IMR-90 (cell line): ENCODE measurements at regions not wholly inside any gene's neighbourhood (a gene's known extent, or its start where the extent isn't known, plus 50 kb on each side); places are given as distances from the start of the nearest gene placed in this dataset.

Source experiments
- ATAC-seq: fragments of 200-7000 bp; cut with Tn5 transposase; 2 replicates; pipeline ENCODE4 v1.9.1; 2020; ENCODE audit warnings: low read depth, mild to moderate bottlenecking, moderate library complexity
- BruUV-seq: library from RNA; stranded (reverse); fragments of 400-500 nt; replicated peaks from 2 replicates; lab custom pipeline; 2021; lab: Mats Ljungman, UMichigan
- CTCF ChIA-PET: fragments of 300-600 bp; formaldehyde crosslinking; extraction: SDS; loops from one replicate; lab custom pipeline; 2021; ENCODE audit warnings: antibody characterized with exemption; lab: Yijun Ruan, JAX
- POLR2A ChIA-PET: fragments of 300-600 bp; sonication (Branson Sonifier 250); formaldehyde crosslinking; loops from one replicate; lab custom pipeline; 2022; ENCODE audit warnings: antibody characterized with exemption; ENCODE audit not compliant: unreplicated experiment; lab: Charles Lee
- DNase-seq: peaks from one replicate; pipeline ENCODE4 v3.0.0; 2013
- H2AFZ ChIP-seq: replicated peaks from 2 replicates; pipeline ENCODE3; 2013; ENCODE audit warnings: low read length, mild to moderate bottlenecking; ENCODE audit not compliant: poor library complexity
- H2AK5ac ChIP-seq: 2 replicates; pipeline ENCODE4 v1.6.1; 2013; ENCODE audit warnings: low read depth, low read length, inconsistent platforms
- H2AK9ac ChIP-seq: replicated peaks from 2 replicates; pipeline ENCODE3; 2013; ENCODE audit warnings: mild to moderate bottlenecking, low read depth, low read length, moderate library complexity; ENCODE audit not compliant: poor library complexity
- H2BK120ac ChIP-seq: 2 replicates; pipeline ENCODE4 v1.6.1; 2013; ENCODE audit warnings: low read depth, low read length, inconsistent platforms
- H2BK15ac ChIP-seq: 3 replicates; pipeline ENCODE4 v1.6.1; 2013; ENCODE audit warnings: low read depth, low read length, inconsistent platforms
- H2BK20ac ChIP-seq: 2 replicates; pipeline ENCODE4 v1.6.1; 2013; ENCODE audit warnings: low read depth, mild to moderate bottlenecking, inconsistent platforms, low read length, moderate library complexity
- H2BK5ac ChIP-seq: 2 replicates; pipeline ENCODE4 v1.6.1; 2013; ENCODE audit warnings: mild to moderate bottlenecking, low read depth, low read length, inconsistent platforms; ENCODE audit not compliant: poor library complexity, severe bottlenecking
- H3K14ac ChIP-seq: replicated peaks from 2 replicates; pipeline ENCODE4 v1.6.1; 2013; ENCODE audit warnings: low read depth, low read length, inconsistent platforms
- H3K18ac ChIP-seq: 2 replicates; pipeline ENCODE4 v1.6.1; 2013; ENCODE audit warnings: low read depth, low read length, control low read depth
- H3K23ac ChIP-seq: 2 replicates; pipeline ENCODE4 v1.6.1; 2013; ENCODE audit warnings: low read depth, low read length, inconsistent platforms
- H3K27ac ChIP-seq: 2 replicates; pipeline ENCODE4 v1.5.1; 2013; ENCODE audit warnings: mild to moderate bottlenecking, control low read depth, low read length; ENCODE audit not compliant: insufficient read depth
- H3K27me3 ChIP-seq: 2 replicates; pipeline ENCODE4 v1.6.1; 2013; ENCODE audit warnings: low read length; ENCODE audit not compliant: control insufficient read depth, insufficient read depth
- H3K36me3 ChIP-seq: 2 replicates; pipeline ENCODE4 v1.6.1; 2013; ENCODE audit warnings: low read length, mixed read lengths; ENCODE audit not compliant: control insufficient read depth, insufficient read depth
- H3K4ac ChIP-seq: 2 replicates; pipeline ENCODE4 v1.6.1; 2013; ENCODE audit warnings: low read depth, low read length, inconsistent platforms
- H3K4me1 ChIP-seq: 2 replicates; pipeline ENCODE4 v1.6.1; 2013; ENCODE audit warnings: low read length, mixed read lengths; ENCODE audit not compliant: control insufficient read depth, insufficient read depth
- H3K4me2 ChIP-seq: 2 replicates; pipeline ENCODE4 v1.6.1; 2013; ENCODE audit warnings: low read depth, mild to moderate bottlenecking, control low read depth, low read length, moderate library complexity
- H3K4me3 ChIP-seq: 2 replicates; pipeline ENCODE4 v1.5.1; 2013; ENCODE audit warnings: low read depth, mild to moderate bottlenecking, control low read depth, low read length, moderate library complexity; ENCODE audit not compliant: insufficient read depth
- H3K56ac ChIP-seq: 2 replicates; pipeline ENCODE4 v1.6.1; 2013; ENCODE audit warnings: low read length, inconsistent platforms; ENCODE audit not compliant: insufficient read depth; ENCODE audit errors: extremely low read depth
- H3K79me1 ChIP-seq, 2 experiments: 2 replicates each; pipeline ENCODE4 v1.6.1; 2013; ENCODE audit warnings: low read length in 2 of 2, inconsistent platforms in 1 of 2, low read depth in 1 of 2
- H3K9ac ChIP-seq: 2 replicates; pipeline ENCODE4 v1.6.1; 2013; ENCODE audit warnings: low read depth, low read length, control low read depth
- H3K9me1 ChIP-seq: 2 replicates; pipeline ENCODE4 v1.6.1; 2013; ENCODE audit warnings: low read length, inconsistent platforms; ENCODE audit not compliant: insufficient read depth
- H3K9me3 ChIP-seq: 2 replicates; pipeline ENCODE4 v1.6.1; 2013; ENCODE audit warnings: low read length; ENCODE audit not compliant: control insufficient read depth, insufficient read depth
- H4K20me1 ChIP-seq: 2 replicates; pipeline ENCODE4 v1.6.1; 2013; ENCODE audit warnings: low read length, inconsistent platforms; ENCODE audit not compliant: insufficient read depth
- H4K5ac ChIP-seq: 2 replicates; pipeline ENCODE4 v1.6.1; 2013; ENCODE audit warnings: mild to moderate bottlenecking, low read depth, low read length, control low read depth
- H4K8ac ChIP-seq, 2 experiments: 2 replicates each; pipeline ENCODE4 v1.6.1; 2013; ENCODE audit warnings: low read depth in 2 of 2, low read length in 2 of 2, control low read depth in 1 of 2, inconsistent platforms in 1 of 2
- H4K91ac ChIP-seq: 2 replicates; pipeline ENCODE4 v1.6.1; 2013; ENCODE audit warnings: low read depth, low read length, inconsistent platforms; ENCODE audit not compliant: insufficient read depth
- BHLHE40 ChIP-seq: fragments of 150-350 bp; IDR thresholded peaks from 2 replicates; pipeline ENCODE4 v1.6.1; 2016; ENCODE audit warnings: mild to moderate bottlenecking, low read depth, low read length
- CHD1 ChIP-seq: IDR thresholded peaks from 2 replicates; pipeline ENCODE4 v1.6.1; 2012; ENCODE audit warnings: low read depth, low read length, improper control_type of control experiment
- CTCF ChIP-seq: conservative IDR thresholded peaks from 2 replicates; pipeline ENCODE4 v1.5.1; 2012; ENCODE audit warnings: mild to moderate bottlenecking, low read depth, low read length, improper control_type of control experiment
- MAFK ChIP-seq: IDR thresholded peaks from 2 replicates; pipeline ENCODE4 v1.6.1; 2012; ENCODE audit warnings: low read depth, low read length, improper control_type of control experiment
- MAZ ChIP-seq: IDR thresholded peaks from 2 replicates; pipeline ENCODE4 v1.6.1; 2012; ENCODE audit warnings: low read depth, mild to moderate bottlenecking, low read length, improper control_type of control experiment, moderate library complexity, borderline replicate concordance
- POLR2A ChIP-seq: IDR thresholded peaks from 2 replicates; pipeline ENCODE4 v1.6.1; 2012; ENCODE audit warnings: mild to moderate bottlenecking, low read depth, low read length
- RAD21 ChIP-seq: IDR thresholded peaks from 2 replicates; pipeline ENCODE4 v1.6.1; 2012; ENCODE audit warnings: low read length, improper control_type of control experiment
- RCOR1 ChIP-seq: IDR thresholded peaks from 2 replicates; pipeline ENCODE4 v1.6.1; 2012; ENCODE audit warnings: mild to moderate bottlenecking, low read length, improper control_type of control experiment; ENCODE audit not compliant: insufficient replicate concordance
- RFX5 ChIP-seq: IDR thresholded peaks from 2 replicates; pipeline ENCODE4 v1.8.0; 2012; ENCODE audit warnings: low read depth, mild to moderate bottlenecking, low read length, moderate library complexity
- USF2 ChIP-seq: fragments of 150-350 bp; IDR thresholded peaks from 2 replicates; pipeline ENCODE4 v1.6.1; 2017; ENCODE audit warnings: mild to moderate bottlenecking, antibody characterized with exemption, low read length, low read depth
- WGBS, 2 experiments: methylation state at CpG; one replicate each; pipeline versions ENCODE4 v1.1.5 to v1.1.7; 2013; ENCODE audit warnings: missing lambda C conversion rate in 2 of 2; ENCODE audit not compliant: insufficient read length in 1 of 2; ENCODE audit errors: extremely low coverage in 2 of 2; 5-methylcytosine and 5-hydroxymethylcytosine counted together
- dilution Hi-C: fragments of 300-500 bp; cut with HindIII; formaldehyde crosslinking; loops from one replicate; pipeline ENCODE4 v1.14.3; 2018; ENCODE audit warnings: low sequenced_read_pairs; ENCODE audit not compliant: unreplicated experiment
- in situ Hi-C: fragments of 300-500 bp; cut with MboI; formaldehyde crosslinking; loops from 3 replicates; pipeline ENCODE4 v1.14.3; 2019; ENCODE audit warnings: low sequenced_read_pairs, inconsistent platforms, mixed read lengths
- intact Hi-C: fragments of 100-400 bp; cut with micrococcal nuclease; formaldehyde crosslinking; loops from 2 replicates; pipeline ENCODE4 v1.10.0; 2022

- TF ChIP-seq CTCF = no peak
- TF ChIP-seq CHD1 = no peak
Measured at GRCh38 chr3:98980915-98981596, 79.6 kb upstream of the DCBLD2 start (continued).

- Histone ChIP-seq H3K9me3 (no peaks in the 10 kb centered on the region), H3K9me1 (no peaks in the 10 kb centered on the region; the same call in 1 of the 2 replicates), H2AFZ (no peak overlapping the region), H3K27ac (no peak overlapping the region), H4K5ac (no peak overlapping the region), H3K4me1 (no peaks in the 10 kb centered on the region; the same call in 1 of the 2 replicates), H2BK15ac (peak overlapping the region; percentile 46; the same call in 1 of the 3 replicates), H3K4me3 (no peak overlapping the region), H4K8ac (no peak overlapping the region), H3K4me2 (no peak overlapping the region), H3K27me3 (no peaks in the 10 kb centered on the region), H2AK9ac (no peak overlapping the region), H3K4ac (peak overlapping the region; percentile 72; the same call in 1 of the 2 replicates), H2AK5ac (no peak overlapping the region), H3K36me3 (no peaks in the 10 kb centered on the region), H3K56ac (no peak overlapping the region), H3K18ac (no peak overlapping the region; the same call in 1 of the 2 replicates), H2BK120ac (no peak overlapping the region), H3K23ac (no peak overlapping the region), H2BK5ac (no peak overlapping the region), H3K14ac (peak overlapping the region; percentile 10), H4K91ac (no peak overlapping the region), H4K20me1 (no peaks in the 10 kb centered on the region), H3K79me1 (peaks cover 0 to 6% of the 10 kb centered on the region in 2 experiments; a peak in 2 of 4 replicates), H3K9ac (no peak overlapping the region), H2BK20ac (peak overlapping the region; percentile 67; the same call in 1 of the 2 replicates)
- no peak for ATAC-seq
- ChIA-PET CTCF (no interaction called here), POLR2A (no interaction called here)
- no TSS peak for BruUV-seq
- intact Hi-C loops = no loop called here
- WGBS, 2 experiments = no CpG with 5 or more reads among the region's 1 CpG
- dilution Hi-C loops = no loop called here
- in situ Hi-C loops = loop anchor here (5.0 kb wide), 1 partner anchor 82 kb away; no protein-coding TSS in a partner anchor
- DNase-seq = no peak
- TF ChIP-seq RCOR1 = no peak
- TF ChIP-seq BHLHE40 = no peak
- no peak for TF ChIP-seq CTCF
- no peak for TF ChIP-seq RFX5
- TF ChIP-seq MAFK = no peak
- no peak for TF ChIP-seq POLR2A
- TF ChIP-seq MAZ = no peak
- no peak for TF ChIP-seq USF2
- TF ChIP-seq RAD21 = no peak
- TF ChIP-seq CHD1 = no peak
Measured at GRCh38 chr3:98979296-98979695, 77.8 kb upstream of the DCBLD2 start.
